ENCODE measurements at regions not wholly inside any gene's neighbourhood (a gene's known extent, or its start where the extent isn't known, plus 50 kb on each side); places are given as distances from the start of the nearest gene placed in this dataset.

DNA sequence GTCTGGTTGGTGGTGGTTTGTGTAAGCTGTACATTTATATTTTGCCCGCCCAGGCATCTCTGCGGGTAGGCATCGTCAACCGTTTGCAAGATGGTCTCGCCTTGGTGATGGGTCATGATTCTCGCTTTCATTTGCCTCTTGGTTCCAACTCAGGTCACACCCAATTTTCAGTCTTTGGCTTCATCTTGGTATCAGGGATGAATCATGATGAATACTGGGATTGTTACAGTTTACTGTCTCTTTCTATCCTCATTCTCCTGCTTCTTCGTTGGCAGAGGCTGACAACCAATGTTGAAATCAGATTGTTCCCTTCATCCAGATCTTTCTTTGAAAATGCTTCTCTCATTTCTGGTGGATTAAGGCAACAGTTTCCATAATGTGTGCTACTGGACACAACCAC lies 129.7 kb upstream of the KAZN start:
- no peak overlapping the region for H3K27ac ChIP-seq (ENCODE audit: extremely low read length, insufficient read depth, low read length)
- no peaks in the 10 kb centered on the region for H4K20me1 ChIP-seq (ENCODE audit: insufficient read depth, low read length)
- no peaks in the 10 kb centered on the region for H3K36me3 ChIP-seq (replicated peaks in 1 of 2; ENCODE audit: control insufficient read depth in 1 of 2, insufficient read depth in 2 of 2, low read length in 2 of 2)
- no peaks in the 10 kb centered on the region; a peak in 2 of 5 replicates for H3K27me3 ChIP-seq (ENCODE audit: control insufficient read depth in 1 of 2, insufficient read depth in 2 of 2, low read length in 2 of 2)
- no peak for DNase-seq (ENCODE audit: low spot score)
- ChIA-PET CTCF (ENCODE audit: low intra/inter-chr PET ratio, low total read pairs) (no interaction called here), POLR2A (no interaction called here)
- no peak for ATAC-seq
- no peak overlapping the region for H3K4me2 ChIP-seq (ENCODE audit: low read depth, low read length)
- 29% methylated on average over 7 of the region's 7 CpGs for WGBS (ENCODE audit: low lambda C conversion rate)
- intact Hi-C loops (cut with micrococcal nuclease; ENCODE audit: unreplicated experiment) (no loop called here), in situ Hi-C loops (cut with HindIII; ENCODE audit: extremely low pct_ligation_motif_present, low pct_unique_long_range_greater_than_20kb) (no loop called here)
- no peaks in the 10 kb centered on the region for H3K9me3 ChIP-seq (ENCODE audit: low read length)
- H2AFZ ChIP-seq (ENCODE audit: low read length), result no peak overlapping the region
- BruUV-seq (replicated peaks), result no TSS peak
- no peaks in the 10 kb centered on the region for H3K79me2 ChIP-seq (ENCODE audit: insufficient read depth, low read length)
- no peaks in the 10 kb centered on the region for H3K4me1 ChIP-seq (ENCODE audit: insufficient read depth, low read length)
- no peak overlapping the region for H3K4me3 ChIP-seq (replicated peaks in 1 of 3; ENCODE audit: insufficient read depth in 1 of 3, low read depth in 2 of 3, low read length in 3 of 3)
- H3K9ac ChIP-seq (ENCODE audit: insufficient read depth, low read depth, low read length), result no peak overlapping the region
- FAIRE-seq, result no peak
- no peak for TF ChIP-seq PHB2 (IDR thresholded peaks at IDR 0.05; ENCODE audit: partially characterized antibody)
- TF ChIP-seq FLYWCH1 (CRISPR knock-in tag; IDR thresholded peaks at IDR 0.05), result no peak
- no peak for TF ChIP-seq BHLHE40 (IDR thresholded peaks at IDR 0.05; ENCODE audit: low read length)
- TF ChIP-seq RORA (CRISPR knock-in tag; IDR thresholded peaks at IDR 0.05), result no peak
- TF ChIP-seq, protein P1, sequence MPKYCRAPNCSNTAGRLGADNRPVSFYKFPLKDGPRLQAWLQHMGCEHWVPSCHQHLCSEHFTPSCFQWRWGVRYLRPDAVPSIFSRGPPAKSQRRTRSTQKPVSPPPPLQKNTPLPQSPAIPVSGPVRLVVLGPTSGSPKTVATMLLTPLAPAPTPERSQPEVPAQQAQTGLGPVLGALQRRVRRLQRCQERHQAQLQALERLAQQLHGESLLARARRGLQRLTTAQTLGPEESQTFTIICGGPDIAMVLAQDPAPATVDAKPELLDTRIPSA (CRISPR knock-in tag; IDR thresholded peaks at IDR 0.05; ENCODE audit: borderline replicate concordance), result no peak
- TF ChIP-seq TFDP2 (CRISPR knock-in tag; IDR thresholded peaks at IDR 0.05), result no peak
- TF ChIP-seq ZNF230 (CRISPR knock-in tag; IDR thresholded peaks at IDR 0.05), result no peak
- TF ChIP-seq ZNF350 (CRISPR knock-in tag; IDR thresholded peaks at IDR 0.05; ENCODE audit: borderline replicate concordance, low read depth), result no peak
- no peak for TF ChIP-seq ARNTL (CRISPR knock-in tag; IDR thresholded peaks at IDR 0.05)
- no peak for TF ChIP-seq ZNF776 (CRISPR knock-in tag; IDR thresholded peaks at IDR 0.05)
- TF ChIP-seq, protein P2, sequence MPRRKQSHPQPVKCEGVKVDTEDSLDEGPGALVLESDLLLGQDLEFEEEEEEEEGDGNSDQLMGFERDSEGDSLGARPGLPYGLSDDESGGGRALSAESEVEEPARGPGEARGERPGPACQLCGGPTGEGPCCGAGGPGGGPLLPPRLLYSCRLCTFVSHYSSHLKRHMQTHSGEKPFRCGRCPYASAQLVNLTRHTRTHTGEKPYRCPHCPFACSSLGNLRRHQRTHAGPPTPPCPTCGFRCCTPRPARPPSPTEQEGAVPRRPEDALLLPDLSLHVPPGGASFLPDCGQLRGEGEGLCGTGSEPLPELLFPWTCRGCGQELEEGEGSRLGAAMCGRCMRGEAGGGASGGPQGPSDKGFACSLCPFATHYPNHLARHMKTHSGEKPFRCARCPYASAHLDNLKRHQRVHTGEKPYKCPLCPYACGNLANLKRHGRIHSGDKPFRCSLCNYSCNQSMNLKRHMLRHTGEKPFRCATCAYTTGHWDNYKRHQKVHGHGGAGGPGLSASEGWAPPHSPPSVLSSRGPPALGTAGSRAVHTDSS (CRISPR knock-in tag; conservative IDR thresholded peaks at IDR 0.05), result no peak
- no peak for TF ChIP-seq ZBTB8A (CRISPR knock-in tag; IDR thresholded peaks at IDR 0.05; ENCODE audit: borderline replicate concordance, low read depth)
- TF ChIP-seq PAF1 (CRISPR knock-in tag; IDR thresholded peaks at IDR 0.05), result no peak
- TF ChIP-seq ZEB1 (IDR thresholded peaks at IDR 0.05; ENCODE audit: insufficient replicate concordance, low read depth), result no peak
- TF ChIP-seq HOXD1 (CRISPR knock-in tag; IDR thresholded peaks at IDR 0.05), result no peak
- TF ChIP-seq NR2F6 (IDR thresholded peaks at IDR 0.05), result no peak
- no peak for TF ChIP-seq NR2F6 (CRISPR knock-in tag; IDR thresholded peaks at IDR 0.05)
- no peak for TF ChIP-seq TOE1 (CRISPR knock-in tag; IDR thresholded peaks at IDR 0.05)
- TF ChIP-seq GLI4 (CRISPR knock-in tag; IDR thresholded peaks at IDR 0.05; ENCODE audit: borderline replicate concordance), result no peak
- TF ChIP-seq MLX (CRISPR knock-in tag; IDR thresholded peaks at IDR 0.05), result no peak
- TF ChIP-seq POLR2AphosphoS2 (IDR thresholded peaks at IDR 0.05; ENCODE audit: low read depth, low read length), result no peak
